GM23248 (cell line): ENCODE measurements at regions not wholly inside any gene's neighbourhood (a gene's known extent, or its start where the extent isn't known, plus 50 kb on each side); places are given as distances from the start of the nearest gene placed in this dataset.

Experiments used
- EZH2 ChIP-seq: fragments of 200-600 bp; sonication (generic); IDR thresholded peaks from 2 replicates; pipeline ENCODE4 v1.6.1; 2018; ENCODE audit warnings: antibody characterized with exemption, mild to moderate bottlenecking; ENCODE audit not compliant: insufficient read depth, poor library complexity, severe bottlenecking
- EZH2phosphoT487 ChIP-seq: fragments of 200-600 bp; sonication (generic); IDR thresholded peaks from 2 replicates; pipeline ENCODE4 v1.6.1; 2018; ENCODE audit warnings: antibody characterized with exemption, moderate library complexity, mild to moderate bottlenecking, low read depth; ENCODE audit not compliant: insufficient read depth

DNA sequence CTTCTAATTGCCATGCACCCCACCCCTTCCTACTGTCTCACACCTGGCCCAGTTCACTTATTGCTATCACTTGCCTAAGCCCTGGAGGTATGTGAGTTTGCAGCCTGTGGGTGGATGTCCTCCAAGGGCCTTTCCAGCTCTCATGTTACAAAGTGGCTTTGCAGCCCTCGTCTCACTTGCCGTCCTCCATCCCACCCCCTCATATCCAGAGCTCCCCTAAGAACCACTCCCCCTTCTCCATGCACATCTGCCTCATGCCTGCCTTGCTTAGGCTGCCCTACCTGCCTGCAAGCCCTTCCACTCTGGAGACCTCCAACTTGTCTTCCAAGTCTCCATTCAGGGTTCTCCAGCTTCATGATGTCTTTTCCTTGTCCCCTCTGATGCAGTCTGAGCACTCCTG is 119.4 kb upstream of the NLRP1 start:
- TF ChIP-seq EZH2phosphoT487 (no peak), EZH2 (no peak)
